ENCODE measurements at regions not wholly inside any gene's neighbourhood (a gene's known extent, or its start where the extent isn't known, plus 50 kb on each side); places are given as distances from the start of the nearest gene placed in this dataset.

- TF ChIP-seq CTCF (IDR thresholded peaks at IDR 0.05; ENCODE audit: control extremely low read depth, extremely low read depth, low read depth, missing control alignments) = no peak
- CTCF ChIA-PET = no interaction called here
- DNase-seq (ENCODE audit: extremely low spot score) = no peak
- POLR2A ChIA-PET = no interaction called here
These were observed 1005.2 kb downstream of the CCSER2 start for GRCh38 chr10:85333594-85333993.

GRCh38 chr10:85362401-85362800, 1004.2 kb downstream of the GRID1 start:
- TF ChIP-seq CTCF (IDR thresholded peaks at IDR 0.05; ENCODE audit: control extremely low read depth, extremely low read depth, low read depth, missing control alignments) = no peak
- CTCF ChIA-PET = no interaction called here
- POLR2A ChIA-PET = no interaction called here
- DNase-seq (ENCODE audit: extremely low spot score) = no peak

- DNase-seq (ENCODE audit: extremely low spot score) = no peak
- POLR2A ChIA-PET = no interaction called here
- CTCF ChIA-PET = interaction anchor here (0.8 to 1.6 kb wide), 2 partner anchors 10 to 11 kb away, joined by 3 to 4 read pairs; no protein-coding TSS in a partner anchor
- no peak for TF ChIP-seq CTCF (IDR thresholded peaks at IDR 0.05; ENCODE audit: control extremely low read depth, extremely low read depth, low read depth, missing control alignments)
These were observed 989.4 kb downstream of the GRID1 start for GRCh38 chr10:85377029-85377806.

GRCh38 chr10:85379338-85379737, 987.3 kb downstream of the GRID1 start:
- POLR2A ChIA-PET = no interaction called here
- no peak for DNase-seq (ENCODE audit: extremely low spot score)
- CTCF ChIA-PET = no interaction called here
- TF ChIP-seq CTCF (IDR thresholded peaks at IDR 0.05; ENCODE audit: control extremely low read depth, extremely low read depth, low read depth, missing control alignments) = no peak

GRCh38 chr10:85400981-85401695, 965.5 kb downstream of the GRID1 start:
- TF ChIP-seq CTCF (IDR thresholded peaks at IDR 0.05; ENCODE audit: control extremely low read depth, extremely low read depth, low read depth, missing control alignments) = no peak
- DNase-seq (ENCODE audit: extremely low spot score) = no peak
- ChIA-PET CTCF (interaction anchor here (1.2 to 1.4 kb wide), 3 partner anchors 12 to 25 kb away, joined by 3 to 4 read pairs (median 3); no protein-coding TSS in a partner anchor), POLR2A (no interaction called here)

GRCh38 chr10:85402541-85402940, 964.1 kb downstream of the GRID1 start:
- POLR2A ChIA-PET = no interaction called here
- CTCF ChIA-PET = no interaction called here
- no peak for TF ChIP-seq CTCF (IDR thresholded peaks at IDR 0.05; ENCODE audit: control extremely low read depth, extremely low read depth, low read depth, missing control alignments)
- DNase-seq (ENCODE audit: extremely low spot score) = no peak

Data from GM10248 (cell line).